RWPE1 (cell line): ENCODE measurements at regions not wholly inside any gene's neighbourhood (a gene's known extent, or its start where the extent isn't known, plus 50 kb on each side); places are given as distances from the start of the nearest gene placed in this dataset.
"Not testable (repeated sequence)": the region's sequence is repeated elsewhere in the genome, so short reads cannot be mapped to it uniquely, and the experiment has no call there.

Experiments
- CTCF ChIA-PET: fragments of 350-600 bp; sonication (Branson Sonifier 250); formaldehyde crosslinking; extraction: SDS; loops from one replicate; lab custom pipeline; 2021; lab: Yijun Ruan, JAX
- POLR2A ChIA-PET: fragments of 400-600 bp; formaldehyde crosslinking; extraction: SDS; loops from one replicate; lab custom pipeline; 2020; ENCODE audit warnings: antibody characterized with exemption; ENCODE audit not compliant: low non-redundant PET; lab: Yijun Ruan, JAX
- DNase-seq: peaks from one replicate; pipeline ENCODE4 v3.0.0; 2012; ENCODE audit warnings: low spot score
- H3K27ac ChIP-seq: fragments of 450-650 bp; 2 replicates; pipeline ENCODE4 v1.5.1; 2017
- CTCF ChIP-seq: fragments of 450-650 bp; conservative IDR thresholded peaks from 2 replicates; pipeline ENCODE4 v1.5.1; 2017; ENCODE audit warnings: low read depth, mild to moderate bottlenecking

- no peak for TF ChIP-seq CTCF
- ChIA-PET CTCF (no interaction called here), POLR2A (no interaction called here)
- DNase-seq = no peak
- no peak overlapping the region for H3K27ac ChIP-seq
Measured at GRCh38 chr3:147246906-147247305, 159.4 kb downstream of the ZIC4 start.

GRCh38 chr3:147245638-147246037 lies 160.7 kb downstream of the ZIC4 start:
- CTCF ChIA-PET, H3K27ac ChIP-seq, POLR2A ChIA-PET, DNase-seq: not testable (repeated sequence)

GRCh38 chr3:147245022-147245421 lies 161.3 kb downstream of the ZIC4 start:
- POLR2A ChIA-PET, CTCF ChIA-PET, DNase-seq, H3K27ac ChIP-seq: not testable (repeated sequence)

GRCh38 chr3:147244397-147244796 lies 161.9 kb downstream of the ZIC4 start:
- CTCF ChIA-PET = no interaction called here
- POLR2A ChIA-PET = no interaction called here
- no peak for TF ChIP-seq CTCF
- no peak for DNase-seq
- H3K27ac ChIP-seq = no peak overlapping the region

GRCh38 chr3:147240581-147240980 lies 165.8 kb downstream of the ZIC4 start:
- CTCF ChIA-PET = no interaction called here
- no peak for DNase-seq
- TF ChIP-seq CTCF = no peak
- POLR2A ChIA-PET = no interaction called here
- no peak overlapping the region for H3K27ac ChIP-seq

- ChIA-PET CTCF (no interaction called here), POLR2A (no interaction called here)
- no peak overlapping the region for H3K27ac ChIP-seq
- no peak for TF ChIP-seq CTCF
- DNase-seq = no peak
Measured at GRCh38 chr3:147237991-147238390, 168.4 kb downstream of the ZIC4 start.

- H3K27ac ChIP-seq, DNase-seq, POLR2A ChIA-PET, CTCF ChIA-PET: not testable (repeated sequence)
Measured at GRCh38 chr3:147231980-147232379, 174.4 kb downstream of the ZIC4 start.

- POLR2A ChIA-PET = no interaction called here
- no peak overlapping the region for H3K27ac ChIP-seq
- TF ChIP-seq CTCF = no peak
- DNase-seq = no peak
- CTCF ChIA-PET = no interaction called here
Measured at GRCh38 chr3:147231111-147231510, 175.2 kb downstream of the ZIC4 start.
